Thyroid gland (tissue), 4 donors: ENCODE measurements at regions not wholly inside any gene's neighbourhood (a gene's known extent, or its start where the extent isn't known, plus 50 kb on each side); places are given as distances from the start of the nearest gene placed in this dataset.

Source experiments
- DNase-seq, 2 donors: peaks; one replicate each; pipeline ENCODE4 v3.0.0-alpha.2; 2019
- H3K27ac ChIP-seq, 3 donors: fragments of 200-600 bp; sonication (generic); 1 replicate in 2 of 3; 2 replicates in 1 of 3; pipeline ENCODE4 v1.5.1; 2016 to 2019; ENCODE audit warnings: mild to moderate bottlenecking in 1 of 3, moderate library complexity in 1 of 3
- H3K27me3 ChIP-seq: fragments of 200-600 bp; sonication (generic); one replicate; pipeline ENCODE4 v1.5.1; 2019
- H3K36me3 ChIP-seq, 2 donors: fragments of 200-600 bp; sonication (generic); one replicate each; pipeline ENCODE4 v1.5.1; 2016 to 2019
- H3K4me1 ChIP-seq, 2 donors: fragments of 200-600 bp; sonication (generic); one replicate each; pipeline ENCODE4 v1.5.1; 2017 to 2019
- H3K4me3 ChIP-seq, 3 donors: fragments of 200-600 bp; sonication (generic); replicated peaks in 1 of 3; 1 replicate in 2 of 3; 2 replicates in 1 of 3; pipeline ENCODE4 v1.5.1; 2016; ENCODE audit warnings: mild to moderate bottlenecking in 1 of 3
- H3K9me3 ChIP-seq: fragments of 200-600 bp; sonication (generic); one replicate; pipeline ENCODE4 v1.5.1; 2017
- CTCF ChIP-seq, 6 experiments: fragments of 200-600 bp in 3 of 6; fragments of 450-650 bp in 3 of 6; sonication (generic) in 3 of 6; IDR thresholded peaks; one replicate each; pipeline ENCODE4 v1.5.1; 2016 to 2019; ENCODE audit warnings: antibody characterized with exemption in 6 of 6, mild to moderate bottlenecking in 2 of 6, inconsistent platforms in 1 of 6, moderate library complexity in 1 of 6
- POLR2A ChIP-seq, 2 donors: fragments of 450-650 bp; IDR thresholded peaks; one replicate each; pipeline ENCODE4 v1.6.1; 2017; ENCODE audit warnings: antibody characterized with exemption in 2 of 2, mild to moderate bottlenecking in 2 of 2, moderate library complexity in 1 of 2
- WGBS, 2 donors: methylation state at CpG; one replicate each; pipeline ENCODE4 v1.1.5; 2017; 5-methylcytosine and 5-hydroxymethylcytosine counted together
- intact Hi-C: fragments of 100-400 bp; cut with DNase I; formaldehyde crosslinking; loops from one replicate; pipeline ENCODE4 v1.15.1; 2023

- H3K4me1 ChIP-seq = no peaks in the 10 kb centered on the region
- H3K4me3 ChIP-seq = no peak overlapping the region
- H3K36me3 ChIP-seq = no peaks in the 10 kb centered on the region
- no peaks in the 10 kb centered on the region for H3K9me3 ChIP-seq
- intact Hi-C loops = no loop called here
- H3K27ac ChIP-seq = no peak overlapping the region
- 85 to 91% methylated on average over 19 of the region's 19 CpGs for WGBS, 2 donors
- H3K27me3 ChIP-seq = no peaks in the 10 kb centered on the region
- DNase-seq = no peak
- TF ChIP-seq POLR2A (IDR thresholded peaks at IDR 0.05) = no peak
- TF ChIP-seq CTCF (IDR thresholded peaks at IDR 0.05) = no peak
These were observed 483.8 kb downstream of the GALR1 start for GRCh38 chr18:77733292-77733903.

GRCh38 chr18:77736842-77737241 lies 487.2 kb downstream of the GALR1 start:
- H3K9me3 ChIP-seq = no peaks in the 10 kb centered on the region
- H3K4me3 ChIP-seq = no peak overlapping the region
- intact Hi-C loops = no loop called here
- H3K4me1 ChIP-seq = no peaks in the 10 kb centered on the region
- no peaks in the 10 kb centered on the region for H3K36me3 ChIP-seq
- DNase-seq = no peak
- H3K27ac ChIP-seq = no peak overlapping the region
- H3K27me3 ChIP-seq = no peaks in the 10 kb centered on the region
- 75 to 78% methylated on average over 4 of the region's 4 CpGs for WGBS, 2 donors
- TF ChIP-seq POLR2A (IDR thresholded peaks at IDR 0.05) (no peak), CTCF (IDR thresholded peaks at IDR 0.05) (no peak)

- 69 to 75% methylated on average over 7 of the region's 7 CpGs for WGBS, 2 donors
- no peak for DNase-seq
- TF ChIP-seq CTCF (IDR thresholded peaks at IDR 0.05) (no peak), POLR2A (IDR thresholded peaks at IDR 0.05) (no peak)
- no peaks in the 10 kb centered on the region for H3K36me3 ChIP-seq
- no peaks in the 10 kb centered on the region for H3K9me3 ChIP-seq
- H3K27me3 ChIP-seq = no peaks in the 10 kb centered on the region
- H3K27ac ChIP-seq = no peak overlapping the region
- H3K4me3 ChIP-seq = no peak overlapping the region
- H3K4me1 ChIP-seq = no peaks in the 10 kb centered on the region
- intact Hi-C loops = no loop called here
These were observed 487.8 kb downstream of the GALR1 start for GRCh38 chr18:77737405-77737804.

- DNase-seq = no peak
- Histone ChIP-seq H3K36me3 (no peaks in the 10 kb centered on the region), H3K4me1 (no peaks in the 10 kb centered on the region), H3K9me3 (no peaks in the 10 kb centered on the region), H3K27me3 (no peaks in the 10 kb centered on the region), H3K4me3 (no peak overlapping the region), H3K27ac (no peak overlapping the region)
- WGBS, 2 donors = 18 to 30% methylated on average over 6 of the region's 6 CpGs
- TF ChIP-seq POLR2A (IDR thresholded peaks at IDR 0.05) = no peak
- TF ChIP-seq CTCF (IDR thresholded peaks at IDR 0.05) = peak in 1 of 6 experiments; percentile 22
- intact Hi-C loops = no loop called here
These were observed 499.4 kb downstream of the GALR1 start for GRCh38 chr18:77749089-77749488.

- intact Hi-C loops = no loop called here
- no peak overlapping the region for H3K27ac ChIP-seq
- H3K4me3 ChIP-seq = no peak overlapping the region
- no peaks in the 10 kb centered on the region for H3K27me3 ChIP-seq
- TF ChIP-seq CTCF (IDR thresholded peaks at IDR 0.05) (no peak), POLR2A (IDR thresholded peaks at IDR 0.05) (no peak)
- 83 to 85% methylated on average over 7 of the region's 7 CpGs for WGBS, 2 donors
- H3K4me1 ChIP-seq = no peaks in the 10 kb centered on the region
- no peaks in the 10 kb centered on the region for H3K9me3 ChIP-seq
- H3K36me3 ChIP-seq = no peaks in the 10 kb centered on the region
- no peak for DNase-seq
These were observed 500.4 kb downstream of the GALR1 start for GRCh38 chr18:77750006-77750405.
